Spleen (tissue), 7 donors: ENCODE measurements at regions not wholly inside any gene's neighbourhood (a gene's known extent, or its start where the extent isn't known, plus 50 kb on each side); places are given as distances from the start of the nearest gene placed in this dataset.

Experiments
- POLR2A ChIP-seq, 3 donors: fragments of 450-650 bp; IDR thresholded peaks; one replicate each; pipeline ENCODE4 v1.5.1; 2017; ENCODE audit warnings: antibody characterized with exemption in 3 of 3, mild to moderate bottlenecking in 1 of 3
- TF ChIP-seq, protein P1 (sequence below), 11 experiments: fragments of 200-600 bp in 7 of 11; fragments of 450-650 bp in 4 of 11; sonication (generic) in 4 of 11; IDR thresholded peaks in 8 of 11; conservative IDR thresholded peaks in 3 of 11; 1 replicate in 7 of 11; 2 replicates in 4 of 11; pipeline versions ENCODE4 v1.4.0 to v1.8.0; 2016 to 2021; ENCODE audit warnings: antibody characterized with exemption in 11 of 11, inconsistent platforms in 4 of 11, mild to moderate bottlenecking in 1 of 11
- donor health status: DM: no; HTN: no; CAD: no; lungs with moderate emphysema.
- donor health status: DM: no; HTN: no; CAD: no.
- donor health status: DM: no; HTN: no; CAD: no.

DNA sequence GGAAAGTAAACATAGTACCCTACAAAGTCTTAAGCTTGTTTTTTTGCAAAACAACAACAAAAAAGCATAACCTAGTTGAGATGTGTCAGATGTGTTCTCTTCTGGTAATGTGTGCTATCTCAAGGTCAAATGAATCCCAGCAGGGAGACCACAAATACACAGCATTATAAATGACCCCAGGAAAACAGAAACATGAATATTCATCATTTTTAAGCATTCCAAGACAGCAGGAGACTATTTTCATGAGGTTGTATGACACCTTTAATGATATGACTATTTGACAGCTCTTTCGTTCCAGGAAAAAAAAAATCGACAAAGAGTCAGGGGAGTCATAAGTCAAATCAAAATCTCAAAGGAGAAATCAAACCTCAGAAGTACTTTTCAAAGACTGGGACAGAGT is 62.7 kb upstream of the CBLB start:
- TF ChIP-seq, protein P1, sequence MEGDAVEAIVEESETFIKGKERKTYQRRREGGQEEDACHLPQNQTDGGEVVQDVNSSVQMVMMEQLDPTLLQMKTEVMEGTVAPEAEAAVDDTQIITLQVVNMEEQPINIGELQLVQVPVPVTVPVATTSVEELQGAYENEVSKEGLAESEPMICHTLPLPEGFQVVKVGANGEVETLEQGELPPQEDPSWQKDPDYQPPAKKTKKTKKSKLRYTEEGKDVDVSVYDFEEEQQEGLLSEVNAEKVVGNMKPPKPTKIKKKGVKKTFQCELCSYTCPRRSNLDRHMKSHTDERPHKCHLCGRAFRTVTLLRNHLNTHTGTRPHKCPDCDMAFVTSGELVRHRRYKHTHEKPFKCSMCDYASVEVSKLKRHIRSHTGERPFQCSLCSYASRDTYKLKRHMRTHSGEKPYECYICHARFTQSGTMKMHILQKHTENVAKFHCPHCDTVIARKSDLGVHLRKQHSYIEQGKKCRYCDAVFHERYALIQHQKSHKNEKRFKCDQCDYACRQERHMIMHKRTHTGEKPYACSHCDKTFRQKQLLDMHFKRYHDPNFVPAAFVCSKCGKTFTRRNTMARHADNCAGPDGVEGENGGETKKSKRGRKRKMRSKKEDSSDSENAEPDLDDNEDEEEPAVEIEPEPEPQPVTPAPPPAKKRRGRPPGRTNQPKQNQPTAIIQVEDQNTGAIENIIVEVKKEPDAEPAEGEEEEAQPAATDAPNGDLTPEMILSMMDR (IDR thresholded peaks at IDR 0.05 in 8 of 11, conservative IDR thresholded peaks at IDR 0.05 in 3 of 11), result no peak
- TF ChIP-seq POLR2A (IDR thresholded peaks at IDR 0.05), result no peak
